WTC11 (cell line): ENCODE measurements at regions not wholly inside any gene's neighbourhood (a gene's known extent, or its start where the extent isn't known, plus 50 kb on each side); places are given as distances from the start of the nearest gene placed in this dataset.

Experiments used
- ATAC-seq: fragments of 200-7000 bp; cut with Tn5 transposase; 2 replicates; pipeline ENCODE4 v1.10.0; 2021; ENCODE audit warnings: mild to moderate bottlenecking, moderate library complexity
- CTCF ChIA-PET: fragments of 300-600 bp; sonication (Branson Sonifier 250); formaldehyde crosslinking; loops from one replicate; lab custom pipeline; 2021; ENCODE audit warnings: antibody characterized with exemption; lab: Charles Lee
- POLR2A ChIA-PET: fragments of 350-600 bp; sonication (Branson Sonifier 250); formaldehyde crosslinking; loops from one replicate; lab custom pipeline; 2021; ENCODE audit warnings: antibody characterized with exemption; lab: Charles Lee
- DNase-seq: peaks from one replicate; pipeline ENCODE4 v3.0.0; 2021; ENCODE audit warnings: low spot score
- H3K27ac Mint-ChIP-seq: 2 replicates; pipeline ENCODE4 v1.8.0; 2021; ENCODE audit warnings: mixed read lengths
- H3K27me3 Mint-ChIP-seq: 2 replicates; pipeline ENCODE4 v1.8.0; 2021; ENCODE audit warnings: low read depth, mild to moderate bottlenecking, moderate library complexity, mixed read lengths
- H3K36me3 Mint-ChIP-seq: 2 replicates; pipeline ENCODE4 v1.8.0; 2021; ENCODE audit warnings: mixed read lengths
- H3K4me1 Mint-ChIP-seq: 2 replicates; pipeline ENCODE4 v1.8.0; 2022; ENCODE audit warnings: mixed read lengths
- H3K4me3 Mint-ChIP-seq: 2 replicates; pipeline ENCODE4 v1.8.0; 2021; ENCODE audit warnings: mild to moderate bottlenecking, moderate library complexity, mixed read lengths
- H3K9me3 Mint-ChIP-seq: 2 replicates; pipeline ENCODE4 v1.8.0; 2021; ENCODE audit warnings: mixed read lengths
- CREB1 ChIP-seq: sonication (generic); formaldehyde crosslinking; IDR thresholded peaks from 2 replicates; pipeline ENCODE4 v1.8.0; 2023; ENCODE audit warnings: mild to moderate bottlenecking, missing genetic modification reagents
- CREM ChIP-seq: sonication (generic); formaldehyde crosslinking; IDR thresholded peaks from 2 replicates; pipeline ENCODE4 v1.8.1; 2022; ENCODE audit warnings: mild to moderate bottlenecking, missing genetic modification reagents, moderate library complexity
- ETV6 ChIP-seq: sonication (generic); formaldehyde crosslinking; IDR thresholded peaks from 2 replicates; pipeline ENCODE4 v1.8.1; 2022; ENCODE audit warnings: mild to moderate bottlenecking, missing genetic modification reagents
- FOXP1 ChIP-seq: sonication (generic); formaldehyde crosslinking; IDR thresholded peaks from 2 replicates; pipeline ENCODE4 v1.8.0; 2022; ENCODE audit warnings: missing genetic modification reagents, mild to moderate bottlenecking, moderate library complexity, borderline replicate concordance
- GTF2I ChIP-seq: fragments of 250-450 bp; sonication (Bioruptor Pico); conservative IDR thresholded peaks from 2 replicates; pipeline ENCODE4 v1.4.0; 2021; ENCODE audit warnings: mild to moderate bottlenecking
- JAZF1 ChIP-seq: fragments of 250-450 bp; sonication (Bioruptor Pico); IDR thresholded peaks from 2 replicates; pipeline ENCODE4 v1.9.0; 2021; ENCODE audit warnings: moderate library complexity, mild to moderate bottlenecking, inconsistent platforms
- MAX ChIP-seq: sonication (generic); formaldehyde crosslinking; IDR thresholded peaks from 2 replicates; pipeline ENCODE4 v1.8.0; 2022; ENCODE audit warnings: mild to moderate bottlenecking, missing genetic modification reagents
- MXD4 ChIP-seq: fragments of 250-450 bp; sonication (Bioruptor Pico); IDR thresholded peaks from 2 replicates; pipeline ENCODE4 v1.8.0; 2021; ENCODE audit warnings: mild to moderate bottlenecking, moderate library complexity, borderline replicate concordance
- MYBL2 ChIP-seq: sonication (generic); formaldehyde crosslinking; IDR thresholded peaks from 2 replicates; pipeline ENCODE4 v1.8.1; 2023; ENCODE audit warnings: mild to moderate bottlenecking, moderate library complexity, missing genetic modification reagents
- NFATC4 ChIP-seq: fragments of 250-450 bp; sonication (Bioruptor Pico); IDR thresholded peaks from 2 replicates; pipeline ENCODE4 v1.9.0; 2021; ENCODE audit warnings: mild to moderate bottlenecking
- NFE2L1 ChIP-seq: sonication (generic); formaldehyde crosslinking; IDR thresholded peaks from 2 replicates; pipeline ENCODE4 v1.8.1; 2023; ENCODE audit warnings: missing genetic modification reagents
- NR1H2 ChIP-seq: sonication (generic); formaldehyde crosslinking; IDR thresholded peaks from 2 replicates; pipeline ENCODE4 v1.9.0; 2021; ENCODE audit warnings: mild to moderate bottlenecking, moderate library complexity, missing genetic modification reagents
- NR2C2 ChIP-seq: sonication (generic); formaldehyde crosslinking; IDR thresholded peaks from 2 replicates; pipeline ENCODE4 v1.8.0; 2022; ENCODE audit warnings: mild to moderate bottlenecking, missing genetic modification reagents
- PRRX2 ChIP-seq: fragments of 250-450 bp; sonication (Bioruptor Pico); IDR thresholded peaks from 2 replicates; pipeline ENCODE4 v1.8.0; 2021; ENCODE audit warnings: mild to moderate bottlenecking
- SOX15 ChIP-seq: fragments of 250-450 bp; sonication (Bioruptor Pico); IDR thresholded peaks from 2 replicates; pipeline ENCODE4 v1.9.0; 2021; ENCODE audit warnings: mild to moderate bottlenecking
- TEAD4 ChIP-seq: sonication (generic); formaldehyde crosslinking; IDR thresholded peaks from 2 replicates; pipeline ENCODE4 v1.8.0; 2022; ENCODE audit warnings: mild to moderate bottlenecking, missing genetic modification reagents
- ZNF317 ChIP-seq: sonication (generic); formaldehyde crosslinking; IDR thresholded peaks from 2 replicates; pipeline ENCODE4 v1.8.1; 2023; ENCODE audit warnings: low read depth, mild to moderate bottlenecking, moderate library complexity, missing genetic modification reagents, borderline replicate concordance
- TF ChIP-seq, protein P1 (sequence below): sonication (generic); formaldehyde crosslinking; IDR thresholded peaks from 2 replicates; pipeline ENCODE4 v1.8.0; 2023; ENCODE audit warnings: missing genetic modification reagents, mild to moderate bottlenecking, borderline replicate concordance
- TF ChIP-seq, protein P2 (sequence below): sonication (generic); formaldehyde crosslinking; IDR thresholded peaks from 2 replicates; pipeline ENCODE4 v1.8.1; 2023; ENCODE audit warnings: mild to moderate bottlenecking, missing genetic modification reagents, borderline replicate concordance
- TF ChIP-seq, protein P3 (sequence below): sonication (generic); formaldehyde crosslinking; IDR thresholded peaks from 2 replicates; pipeline ENCODE4 v1.8.1; 2022; ENCODE audit warnings: mild to moderate bottlenecking, missing genetic modification reagents, moderate library complexity, borderline replicate concordance
- TF ChIP-seq, protein P4 (sequence below): fragments of 200-600 bp; IDR thresholded peaks from 2 replicates; pipeline ENCODE4 v1.8.0; 2022; ENCODE audit warnings: antibody characterized with exemption
- TF ChIP-seq, protein P5 (sequence below): fragments of 250-450 bp; sonication (Bioruptor Pico); IDR thresholded peaks from 2 replicates; pipeline ENCODE4 v1.9.0; 2021; ENCODE audit warnings: mild to moderate bottlenecking
- TF ChIP-seq, protein P6 (sequence below): fragments of 250-450 bp; sonication (Bioruptor Pico); IDR thresholded peaks from 2 replicates; pipeline ENCODE4 v2.1.2; 2022; ENCODE audit warnings: mild to moderate bottlenecking, moderate library complexity

DNA sequence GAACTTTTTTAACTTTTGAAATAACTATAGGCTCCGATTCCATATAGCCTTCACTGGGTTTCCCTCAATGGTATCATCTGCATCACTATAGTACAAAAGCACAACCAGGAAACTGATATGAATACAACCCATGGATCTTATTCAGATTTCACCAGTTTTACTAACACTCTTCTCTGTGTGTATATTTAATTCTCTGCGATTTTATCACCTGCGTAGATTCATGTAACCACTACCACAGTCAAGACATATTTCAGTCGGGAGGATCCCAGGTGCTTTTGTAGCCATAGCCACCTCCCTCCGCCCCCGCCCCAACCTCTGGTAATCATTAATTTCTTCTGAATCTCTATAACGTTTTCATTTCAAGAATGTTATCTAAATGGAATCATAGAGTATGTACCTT lies 82.8 kb upstream of the C7orf33 start:
- DNase-seq (no peak), ATAC-seq (no peak)
- Mint-ChIP-seq H3K36me3 (no peaks in the 10 kb centered on the region), H3K27me3 (no peaks in the 10 kb centered on the region), H3K4me1 (peaks cover 10% of the 10 kb centered on the region), H3K4me3 (no peak overlapping the region), H3K27ac (no peak overlapping the region), H3K9me3 (no peaks in the 10 kb centered on the region)
- no peak for TF ChIP-seq FOXP1
- no peak for TF ChIP-seq ETV6 (CRISPR knock-in tag)
- TF ChIP-seq SOX15 (CRISPR knock-in tag): no peak
- TF ChIP-seq, protein P1, sequence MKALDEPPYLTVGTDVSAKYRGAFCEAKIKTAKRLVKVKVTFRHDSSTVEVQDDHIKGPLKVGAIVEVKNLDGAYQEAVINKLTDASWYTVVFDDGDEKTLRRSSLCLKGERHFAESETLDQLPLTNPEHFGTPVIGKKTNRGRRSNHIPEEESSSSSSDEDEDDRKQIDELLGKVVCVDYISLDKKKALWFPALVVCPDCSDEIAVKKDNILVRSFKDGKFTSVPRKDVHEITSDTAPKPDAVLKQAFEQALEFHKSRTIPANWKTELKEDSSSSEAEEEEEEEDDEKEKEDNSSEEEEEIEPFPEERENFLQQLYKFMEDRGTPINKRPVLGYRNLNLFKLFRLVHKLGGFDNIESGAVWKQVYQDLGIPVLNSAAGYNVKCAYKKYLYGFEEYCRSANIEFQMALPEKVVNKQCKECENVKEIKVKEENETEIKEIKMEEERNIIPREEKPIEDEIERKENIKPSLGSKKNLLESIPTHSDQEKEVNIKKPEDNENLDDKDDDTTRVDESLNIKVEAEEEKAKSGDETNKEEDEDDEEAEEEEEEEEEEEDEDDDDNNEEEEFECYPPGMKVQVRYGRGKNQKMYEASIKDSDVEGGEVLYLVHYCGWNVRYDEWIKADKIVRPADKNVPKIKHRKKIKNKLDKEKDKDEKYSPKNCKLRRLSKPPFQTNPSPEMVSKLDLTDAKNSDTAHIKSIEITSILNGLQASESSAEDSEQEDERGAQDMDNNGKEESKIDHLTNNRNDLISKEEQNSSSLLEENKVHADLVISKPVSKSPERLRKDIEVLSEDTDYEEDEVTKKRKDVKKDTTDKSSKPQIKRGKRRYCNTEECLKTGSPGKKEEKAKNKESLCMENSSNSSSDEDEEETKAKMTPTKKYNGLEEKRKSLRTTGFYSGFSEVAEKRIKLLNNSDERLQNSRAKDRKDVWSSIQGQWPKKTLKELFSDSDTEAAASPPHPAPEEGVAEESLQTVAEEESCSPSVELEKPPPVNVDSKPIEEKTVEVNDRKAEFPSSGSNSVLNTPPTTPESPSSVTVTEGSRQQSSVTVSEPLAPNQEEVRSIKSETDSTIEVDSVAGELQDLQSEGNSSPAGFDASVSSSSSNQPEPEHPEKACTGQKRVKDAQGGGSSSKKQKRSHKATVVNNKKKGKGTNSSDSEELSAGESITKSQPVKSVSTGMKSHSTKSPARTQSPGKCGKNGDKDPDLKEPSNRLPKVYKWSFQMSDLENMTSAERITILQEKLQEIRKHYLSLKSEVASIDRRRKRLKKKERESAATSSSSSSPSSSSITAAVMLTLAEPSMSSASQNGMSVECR (CRISPR knock-in tag): no peak
- TF ChIP-seq, protein P2, sequence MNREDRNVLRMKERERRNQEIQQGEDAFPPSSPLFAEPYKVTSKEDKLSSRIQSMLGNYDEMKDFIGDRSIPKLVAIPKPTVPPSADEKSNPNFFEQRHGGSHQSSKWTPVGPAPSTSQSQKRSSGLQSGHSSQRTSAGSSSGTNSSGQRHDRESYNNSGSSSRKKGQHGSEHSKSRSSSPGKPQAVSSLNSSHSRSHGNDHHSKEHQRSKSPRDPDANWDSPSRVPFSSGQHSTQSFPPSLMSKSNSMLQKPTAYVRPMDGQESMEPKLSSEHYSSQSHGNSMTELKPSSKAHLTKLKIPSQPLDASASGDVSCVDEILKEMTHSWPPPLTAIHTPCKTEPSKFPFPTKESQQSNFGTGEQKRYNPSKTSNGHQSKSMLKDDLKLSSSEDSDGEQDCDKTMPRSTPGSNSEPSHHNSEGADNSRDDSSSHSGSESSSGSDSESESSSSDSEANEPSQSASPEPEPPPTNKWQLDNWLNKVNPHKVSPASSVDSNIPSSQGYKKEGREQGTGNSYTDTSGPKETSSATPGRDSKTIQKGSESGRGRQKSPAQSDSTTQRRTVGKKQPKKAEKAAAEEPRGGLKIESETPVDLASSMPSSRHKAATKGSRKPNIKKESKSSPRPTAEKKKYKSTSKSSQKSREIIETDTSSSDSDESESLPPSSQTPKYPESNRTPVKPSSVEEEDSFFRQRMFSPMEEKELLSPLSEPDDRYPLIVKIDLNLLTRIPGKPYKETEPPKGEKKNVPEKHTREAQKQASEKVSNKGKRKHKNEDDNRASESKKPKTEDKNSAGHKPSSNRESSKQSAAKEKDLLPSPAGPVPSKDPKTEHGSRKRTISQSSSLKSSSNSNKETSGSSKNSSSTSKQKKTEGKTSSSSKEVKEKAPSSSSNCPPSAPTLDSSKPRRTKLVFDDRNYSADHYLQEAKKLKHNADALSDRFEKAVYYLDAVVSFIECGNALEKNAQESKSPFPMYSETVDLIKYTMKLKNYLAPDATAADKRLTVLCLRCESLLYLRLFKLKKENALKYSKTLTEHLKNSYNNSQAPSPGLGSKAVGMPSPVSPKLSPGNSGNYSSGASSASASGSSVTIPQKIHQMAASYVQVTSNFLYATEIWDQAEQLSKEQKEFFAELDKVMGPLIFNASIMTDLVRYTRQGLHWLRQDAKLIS: no peak
- TF ChIP-seq NR1H2: no peak
- no peak for TF ChIP-seq CREM
- TF ChIP-seq CREB1: no peak
- TF ChIP-seq, protein P3, sequence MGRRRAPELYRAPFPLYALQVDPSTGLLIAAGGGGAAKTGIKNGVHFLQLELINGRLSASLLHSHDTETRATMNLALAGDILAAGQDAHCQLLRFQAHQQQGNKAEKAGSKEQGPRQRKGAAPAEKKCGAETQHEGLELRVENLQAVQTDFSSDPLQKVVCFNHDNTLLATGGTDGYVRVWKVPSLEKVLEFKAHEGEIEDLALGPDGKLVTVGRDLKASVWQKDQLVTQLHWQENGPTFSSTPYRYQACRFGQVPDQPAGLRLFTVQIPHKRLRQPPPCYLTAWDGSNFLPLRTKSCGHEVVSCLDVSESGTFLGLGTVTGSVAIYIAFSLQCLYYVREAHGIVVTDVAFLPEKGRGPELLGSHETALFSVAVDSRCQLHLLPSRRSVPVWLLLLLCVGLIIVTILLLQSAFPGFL: no peak
- POLR2A ChIA-PET: no interaction called here
- CTCF ChIA-PET: no interaction called here

DNA sequence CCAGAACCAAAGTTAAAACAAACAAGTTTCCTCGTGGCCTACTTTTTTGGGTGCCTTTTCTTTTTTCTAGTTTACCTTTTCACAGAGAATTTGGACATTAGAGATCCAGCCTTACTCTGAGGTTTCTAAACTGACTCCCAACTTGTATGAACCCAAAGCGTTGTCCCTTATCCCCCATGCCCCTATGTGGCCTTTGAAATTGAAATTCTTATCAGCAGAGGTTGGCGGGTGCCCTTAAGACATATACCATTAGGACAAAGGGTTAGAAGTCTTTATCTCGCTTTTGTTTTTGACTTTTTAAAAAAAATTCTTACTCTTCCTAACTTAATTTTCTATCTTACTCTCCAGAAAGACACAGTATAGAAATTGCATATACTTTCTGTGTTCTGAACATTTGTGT lies 76.3 kb upstream of the C7orf33 start:
- ATAC-seq: no peak
- POLR2A ChIA-PET: no interaction called here

More for the DNA sequence above, 76.3 kb upstream of the C7orf33 start:
- peaks cover 8% of the 10 kb centered on the region; the same call in 1 of the 2 replicates for H3K4me1 Mint-ChIP-seq
- CTCF ChIA-PET: no interaction called here
- no peak overlapping the region for H3K4me3 Mint-ChIP-seq
- H3K27me3 Mint-ChIP-seq: no peaks in the 10 kb centered on the region
- H3K27ac Mint-ChIP-seq: no peak overlapping the region
- TF ChIP-seq NFE2L1 (CRISPR knock-in tag) (no peak), MYBL2 (no peak), NR2C2 (CRISPR knock-in tag) (no peak), TEAD4 (CRISPR knock-in tag) (no peak), MAX (CRISPR knock-in tag) (no peak), MXD4 (CRISPR knock-in tag) (no peak), JAZF1 (CRISPR knock-in tag) (no peak), NFATC4 (CRISPR knock-in tag) (no peak), GTF2I (CRISPR knock-in tag) (no peak), PRRX2 (no peak), ZNF317 (CRISPR knock-in tag) (no peak)
- TF ChIP-seq, protein P4, sequence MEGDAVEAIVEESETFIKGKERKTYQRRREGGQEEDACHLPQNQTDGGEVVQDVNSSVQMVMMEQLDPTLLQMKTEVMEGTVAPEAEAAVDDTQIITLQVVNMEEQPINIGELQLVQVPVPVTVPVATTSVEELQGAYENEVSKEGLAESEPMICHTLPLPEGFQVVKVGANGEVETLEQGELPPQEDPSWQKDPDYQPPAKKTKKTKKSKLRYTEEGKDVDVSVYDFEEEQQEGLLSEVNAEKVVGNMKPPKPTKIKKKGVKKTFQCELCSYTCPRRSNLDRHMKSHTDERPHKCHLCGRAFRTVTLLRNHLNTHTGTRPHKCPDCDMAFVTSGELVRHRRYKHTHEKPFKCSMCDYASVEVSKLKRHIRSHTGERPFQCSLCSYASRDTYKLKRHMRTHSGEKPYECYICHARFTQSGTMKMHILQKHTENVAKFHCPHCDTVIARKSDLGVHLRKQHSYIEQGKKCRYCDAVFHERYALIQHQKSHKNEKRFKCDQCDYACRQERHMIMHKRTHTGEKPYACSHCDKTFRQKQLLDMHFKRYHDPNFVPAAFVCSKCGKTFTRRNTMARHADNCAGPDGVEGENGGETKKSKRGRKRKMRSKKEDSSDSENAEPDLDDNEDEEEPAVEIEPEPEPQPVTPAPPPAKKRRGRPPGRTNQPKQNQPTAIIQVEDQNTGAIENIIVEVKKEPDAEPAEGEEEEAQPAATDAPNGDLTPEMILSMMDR: no peak
- TF ChIP-seq, protein P5, sequence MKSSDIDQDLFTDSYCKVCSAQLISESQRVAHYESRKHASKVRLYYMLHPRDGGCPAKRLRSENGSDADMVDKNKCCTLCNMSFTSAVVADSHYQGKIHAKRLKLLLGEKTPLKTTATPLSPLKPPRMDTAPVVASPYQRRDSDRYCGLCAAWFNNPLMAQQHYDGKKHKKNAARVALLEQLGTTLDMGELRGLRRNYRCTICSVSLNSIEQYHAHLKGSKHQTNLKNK (CRISPR knock-in tag): no peak
- TF ChIP-seq, protein P6, sequence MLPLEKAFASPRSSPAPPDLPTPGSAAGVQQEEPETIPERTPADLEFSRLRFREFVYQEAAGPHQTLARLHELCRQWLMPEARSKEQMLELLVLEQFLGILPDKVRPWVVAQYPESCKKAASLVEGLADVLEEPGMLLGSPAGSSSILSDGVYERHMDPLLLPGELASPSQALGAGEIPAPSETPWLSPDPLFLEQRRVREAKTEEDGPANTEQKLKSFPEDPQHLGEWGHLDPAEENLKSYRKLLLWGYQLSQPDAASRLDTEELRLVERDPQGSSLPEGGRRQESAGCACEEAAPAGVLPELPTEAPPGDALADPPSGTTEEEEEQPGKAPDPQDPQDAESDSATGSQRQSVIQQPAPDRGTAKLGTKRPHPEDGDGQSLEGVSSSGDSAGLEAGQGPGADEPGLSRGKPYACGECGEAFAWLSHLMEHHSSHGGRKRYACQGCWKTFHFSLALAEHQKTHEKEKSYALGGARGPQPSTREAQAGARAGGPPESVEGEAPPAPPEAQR (CRISPR knock-in tag): no peak
- DNase-seq: no peak
- H3K36me3 Mint-ChIP-seq: peaks cover 6% of the 10 kb centered on the region
- H3K9me3 Mint-ChIP-seq: peaks cover 15% of the 10 kb centered on the region
